Kidney (tissue), 13 donors: ENCODE measurements at regions not wholly inside any gene's neighbourhood (a gene's known extent, or its start where the extent isn't known, plus 50 kb on each side); places are given as distances from the start of the nearest gene placed in this dataset.
"Not testable (repeated sequence)": the region's sequence is repeated elsewhere in the genome, so short reads cannot be mapped to it uniquely, and the experiment has no call there.

Source experiments
- DNase-seq, 5 donors: peaks; one replicate each; pipeline ENCODE4 v3.0.0-alpha.2; 2013 to 2020
- FAIRE-seq: peaks from 2 replicates; lab custom pipeline; 2012; peaks lifted over from hg19 to GRCh38; lab: Jason Lieb, UNC
- H3K27ac ChIP-seq, 2 donors: one replicate each; pipeline ENCODE4 v1.7.0; 2013; ENCODE audit warnings: low read depth in 2 of 2, low read length in 2 of 2, inconsistent platforms in 1 of 2
- H3K27me3 ChIP-seq: one replicate; pipeline ENCODE4 v1.7.1; 2013; ENCODE audit warnings: low read length, inconsistent platforms; ENCODE audit not compliant: control insufficient read depth, insufficient read depth
- H3K36me3 ChIP-seq, 3 donors: one replicate each; pipeline versions ENCODE4 v1.7.0 to v1.7.1; 2013; ENCODE audit warnings: low read length in 3 of 3, control low read depth in 1 of 3, inconsistent platforms in 1 of 3; ENCODE audit not compliant: insufficient read depth in 3 of 3, control insufficient read depth in 2 of 3
- H3K4me1 ChIP-seq, 3 donors: one replicate each; pipeline versions ENCODE4 v1.7.0 to v1.7.1; 2013; ENCODE audit warnings: low read length in 3 of 3, inconsistent platforms in 1 of 3, low read depth in 1 of 3; ENCODE audit not compliant: control insufficient read depth in 2 of 3, insufficient read depth in 2 of 3
- H3K4me3 ChIP-seq, 3 donors: one replicate each; pipeline versions ENCODE4 v1.7.0 to v1.8.1; 2013; ENCODE audit warnings: low read length in 3 of 3, control low read depth in 1 of 3, inconsistent platforms in 1 of 3
- H3K9ac ChIP-seq, 3 donors: one replicate each; pipeline versions ENCODE4 v1.7.0 to v1.7.1; 2013; ENCODE audit warnings: low read length in 3 of 3, control low read depth in 1 of 3, inconsistent platforms in 1 of 3
- H3K9me3 ChIP-seq, 3 donors: one replicate each; pipeline versions ENCODE4 v1.7.0 to v1.7.1; 2013; ENCODE audit warnings: low read length in 3 of 3, control low read depth in 1 of 3, inconsistent platforms in 1 of 3; ENCODE audit not compliant: control insufficient read depth in 2 of 3, insufficient read depth in 1 of 3
- intact Hi-C: fragments of 100-400 bp; cut with DNase I; formaldehyde crosslinking; loops from one replicate; pipeline ENCODE4 v1.11.1; 2022
- TF ChIP-seq, protein P1 (sequence below): IDR thresholded peaks from 3 replicates; pipeline ENCODE4 v1.5.1; 2012; ENCODE audit warnings: mild to moderate bottlenecking, moderate library complexity, borderline replicate concordance; ENCODE audit not compliant: insufficient read depth; ENCODE audit errors: extremely low read depth
- donor health status: control.
- donor health status: control.
- donor health status: control.
- donor health status: control.
- donor health status: control.
- donor health status: DM: yes; HTN: yes; CAD: no.
- donor health status: Normal renal cell carcinoma (clear cell type).

DNA sequence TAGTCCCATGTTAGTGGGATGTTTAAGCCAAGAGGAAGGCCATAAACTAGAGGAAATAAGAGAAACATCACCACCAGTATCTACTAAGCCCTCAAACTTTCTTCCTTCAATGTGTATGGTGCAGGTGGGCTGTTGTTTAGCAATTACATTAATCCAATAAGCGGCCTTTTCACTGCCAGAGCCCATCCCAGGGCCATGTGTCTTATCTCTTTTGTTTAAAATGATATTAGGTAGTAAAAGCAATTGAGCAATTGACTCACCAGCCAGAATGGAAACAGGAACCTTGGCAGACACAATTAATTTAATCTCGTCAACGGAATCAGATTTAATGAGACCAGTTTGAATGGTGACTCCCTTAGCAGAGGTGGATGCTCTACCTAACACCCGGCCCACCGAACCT lies 1503.5 kb downstream of the UQCRFS1 start:
- no peaks in the 10 kb centered on the region for H3K4me1 ChIP-seq
- no peak overlapping the region for H3K9ac ChIP-seq
- TF ChIP-seq, protein P1, sequence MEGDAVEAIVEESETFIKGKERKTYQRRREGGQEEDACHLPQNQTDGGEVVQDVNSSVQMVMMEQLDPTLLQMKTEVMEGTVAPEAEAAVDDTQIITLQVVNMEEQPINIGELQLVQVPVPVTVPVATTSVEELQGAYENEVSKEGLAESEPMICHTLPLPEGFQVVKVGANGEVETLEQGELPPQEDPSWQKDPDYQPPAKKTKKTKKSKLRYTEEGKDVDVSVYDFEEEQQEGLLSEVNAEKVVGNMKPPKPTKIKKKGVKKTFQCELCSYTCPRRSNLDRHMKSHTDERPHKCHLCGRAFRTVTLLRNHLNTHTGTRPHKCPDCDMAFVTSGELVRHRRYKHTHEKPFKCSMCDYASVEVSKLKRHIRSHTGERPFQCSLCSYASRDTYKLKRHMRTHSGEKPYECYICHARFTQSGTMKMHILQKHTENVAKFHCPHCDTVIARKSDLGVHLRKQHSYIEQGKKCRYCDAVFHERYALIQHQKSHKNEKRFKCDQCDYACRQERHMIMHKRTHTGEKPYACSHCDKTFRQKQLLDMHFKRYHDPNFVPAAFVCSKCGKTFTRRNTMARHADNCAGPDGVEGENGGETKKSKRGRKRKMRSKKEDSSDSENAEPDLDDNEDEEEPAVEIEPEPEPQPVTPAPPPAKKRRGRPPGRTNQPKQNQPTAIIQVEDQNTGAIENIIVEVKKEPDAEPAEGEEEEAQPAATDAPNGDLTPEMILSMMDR: no peak
- H3K36me3 ChIP-seq: no peaks in the 10 kb centered on the region
- H3K4me3 ChIP-seq: no peak overlapping the region
- intact Hi-C loops: no loop called here
- no peak overlapping the region for H3K27ac ChIP-seq
- DNase-seq: no peak
- no peaks in the 10 kb centered on the region for H3K27me3 ChIP-seq
- no peak for FAIRE-seq
- H3K9me3 ChIP-seq: peaks cover 0 to 33% (median 2%) of the 10 kb centered on the region in 3 donors

DNA sequence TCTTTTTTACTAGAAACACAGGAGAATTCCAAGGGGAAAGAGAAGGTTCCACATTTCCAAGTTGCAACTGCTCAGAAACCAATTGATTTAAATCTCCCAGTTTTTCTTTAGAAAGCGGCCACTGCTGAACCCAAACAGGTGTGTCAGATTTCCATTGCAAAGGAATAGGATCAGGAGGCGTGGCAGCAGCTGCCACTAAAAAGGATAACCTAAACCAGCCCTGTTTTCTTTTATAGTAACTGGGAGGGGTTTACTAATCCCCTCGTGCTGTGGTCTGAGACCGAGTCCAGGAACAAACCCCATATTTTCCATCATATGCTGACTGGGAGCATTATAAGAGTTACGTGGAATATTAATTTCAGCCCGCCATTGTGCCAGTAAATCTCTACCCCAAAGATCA lies 1504.0 kb downstream of the UQCRFS1 start:
- H3K27ac ChIP-seq, H3K4me3 ChIP-seq, intact Hi-C loops, H3K27me3 ChIP-seq, DNase-seq, H3K4me1 ChIP-seq, H3K9ac ChIP-seq, H3K36me3 ChIP-seq, FAIRE-seq: not testable (repeated sequence)
- peaks cover 0 to 30% (median 2%) of the 10 kb centered on the region in 3 donors for H3K9me3 ChIP-seq

DNA sequence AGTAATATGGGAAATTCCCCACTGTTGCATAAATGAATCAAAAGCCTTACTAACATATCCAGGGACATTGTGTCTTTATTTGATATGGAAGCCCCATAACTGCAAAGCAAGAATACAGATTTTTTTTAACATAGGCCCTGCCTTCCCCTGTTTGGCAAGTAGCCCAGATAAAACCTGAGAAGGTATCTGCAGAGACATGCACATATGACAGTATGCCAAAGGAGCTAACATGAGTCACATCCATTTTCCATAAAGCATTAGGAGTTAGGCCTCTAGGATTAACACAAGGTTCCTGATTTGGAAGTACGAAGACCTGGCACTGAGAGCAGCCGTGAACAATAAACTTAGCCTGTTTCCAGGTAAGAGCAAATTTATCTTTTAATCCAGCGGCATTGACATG lies 1505.9 kb downstream of the UQCRFS1 start:
- H3K4me3 ChIP-seq, H3K9ac ChIP-seq, DNase-seq, H3K4me1 ChIP-seq, H3K27ac ChIP-seq, FAIRE-seq, intact Hi-C loops, H3K36me3 ChIP-seq, H3K27me3 ChIP-seq: not testable (repeated sequence)
- peaks cover 0 to 17% (median 4%) of the 10 kb centered on the region in 3 donors for H3K9me3 ChIP-seq

DNA sequence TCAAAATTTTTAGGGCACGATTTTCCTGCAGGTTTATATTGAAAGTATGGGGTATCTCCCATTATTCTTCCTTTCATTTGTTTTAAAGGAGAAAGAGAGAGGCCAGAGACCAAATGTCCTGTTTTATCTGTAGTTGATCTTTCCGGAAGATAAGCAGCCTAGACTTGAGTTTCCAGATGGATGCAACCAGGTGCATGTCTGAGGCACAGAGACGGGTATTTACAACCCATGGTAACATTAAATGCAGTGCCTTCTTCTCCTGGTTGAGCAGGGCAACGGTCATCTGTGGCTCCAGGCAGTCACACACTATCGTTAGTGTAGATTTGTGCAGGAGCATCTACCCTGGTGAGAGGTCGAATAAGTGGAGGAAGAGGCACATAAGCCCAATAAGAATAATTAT lies 1507.1 kb downstream of the UQCRFS1 start:
- Histone ChIP-seq H3K4me3 (no peak overlapping the region), H3K9me3 (peaks cover 0 to 13% (median 4%) of the 10 kb centered on the region in 3 donors), H3K9ac (no peak overlapping the region), H3K4me1 (no peaks in the 10 kb centered on the region), H3K27me3 (no peaks in the 10 kb centered on the region), H3K36me3 (no peaks in the 10 kb centered on the region), H3K27ac (no peak overlapping the region)
- TF ChIP-seq, protein P1: no peak
- FAIRE-seq: no peak
- no peak for DNase-seq
- intact Hi-C loops: no loop called here
